Tibial nerve (tissue), 4 donors: ENCODE measurements at regions not wholly inside any gene's neighbourhood (a gene's known extent, or its start where the extent isn't known, plus 50 kb on each side); places are given as distances from the start of the nearest gene placed in this dataset.

ENCODE experiments used
- CTCF ChIP-seq, 5 experiments: fragments of 200-600 bp in 3 of 5; fragments of 450-650 bp in 2 of 5; sonication (generic) in 3 of 5; IDR thresholded peaks; one replicate each; pipeline ENCODE4 v1.5.1; 2016 to 2019; ENCODE audit warnings: antibody characterized with exemption in 5 of 5, mild to moderate bottlenecking in 3 of 5, moderate library complexity in 2 of 5
- EP300 ChIP-seq, 2 donors: sonication (generic); formaldehyde crosslinking; IDR thresholded peaks; one replicate each; pipeline ENCODE4 v1.6.1; 2017; ENCODE audit warnings: antibody characterized with exemption in 2 of 2, mild to moderate bottlenecking in 1 of 2
- POLR2A ChIP-seq, 2 donors: fragments of 450-650 bp; IDR thresholded peaks; one replicate each; pipeline ENCODE4 v1.6.1; 2017; ENCODE audit warnings: antibody characterized with exemption in 2 of 2, mild to moderate bottlenecking in 2 of 2, moderate library complexity in 2 of 2

GRCh38 chr9:2560180-2560579 is 61.4 kb upstream of the VLDLR start:
- TF ChIP-seq EP300 (IDR thresholded peaks at IDR 0.05) (no peak), CTCF (IDR thresholded peaks at IDR 0.05) (no peak), POLR2A (IDR thresholded peaks at IDR 0.05) (no peak)
